ENCODE measurements at regions not wholly inside any gene's neighbourhood (a gene's known extent, or its start where the extent isn't known, plus 50 kb on each side); places are given as distances from the start of the nearest gene placed in this dataset.

DNA sequence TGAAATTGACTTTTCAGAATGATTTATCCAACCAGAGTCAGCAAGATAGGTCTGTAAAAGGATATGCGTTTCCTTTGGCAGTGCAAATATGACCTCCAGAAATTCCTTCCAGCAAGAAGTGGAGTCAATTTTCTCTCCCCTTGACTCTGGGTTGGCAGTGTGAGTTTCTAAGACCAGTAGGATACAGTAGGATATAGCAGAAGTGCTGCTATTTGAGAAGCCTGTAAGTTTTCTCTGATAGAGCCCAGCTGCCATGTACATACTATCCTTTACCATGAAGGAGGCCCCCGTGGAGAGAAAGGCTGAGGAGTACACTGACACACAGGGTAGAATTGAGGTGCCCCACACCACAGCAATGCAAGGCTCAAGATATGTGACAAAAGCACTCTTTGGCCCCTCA, 409.1 kb upstream of the PDZRN3 start:
- TF ChIP-seq, protein P1, sequence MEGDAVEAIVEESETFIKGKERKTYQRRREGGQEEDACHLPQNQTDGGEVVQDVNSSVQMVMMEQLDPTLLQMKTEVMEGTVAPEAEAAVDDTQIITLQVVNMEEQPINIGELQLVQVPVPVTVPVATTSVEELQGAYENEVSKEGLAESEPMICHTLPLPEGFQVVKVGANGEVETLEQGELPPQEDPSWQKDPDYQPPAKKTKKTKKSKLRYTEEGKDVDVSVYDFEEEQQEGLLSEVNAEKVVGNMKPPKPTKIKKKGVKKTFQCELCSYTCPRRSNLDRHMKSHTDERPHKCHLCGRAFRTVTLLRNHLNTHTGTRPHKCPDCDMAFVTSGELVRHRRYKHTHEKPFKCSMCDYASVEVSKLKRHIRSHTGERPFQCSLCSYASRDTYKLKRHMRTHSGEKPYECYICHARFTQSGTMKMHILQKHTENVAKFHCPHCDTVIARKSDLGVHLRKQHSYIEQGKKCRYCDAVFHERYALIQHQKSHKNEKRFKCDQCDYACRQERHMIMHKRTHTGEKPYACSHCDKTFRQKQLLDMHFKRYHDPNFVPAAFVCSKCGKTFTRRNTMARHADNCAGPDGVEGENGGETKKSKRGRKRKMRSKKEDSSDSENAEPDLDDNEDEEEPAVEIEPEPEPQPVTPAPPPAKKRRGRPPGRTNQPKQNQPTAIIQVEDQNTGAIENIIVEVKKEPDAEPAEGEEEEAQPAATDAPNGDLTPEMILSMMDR (IDR thresholded peaks at IDR 0.05): no peak
- no peak for TF ChIP-seq EZH2 (IDR thresholded peaks at IDR 0.05)
- TF ChIP-seq EZH2phosphoT487 (IDR thresholded peaks at IDR 0.05): no peak

Measured in neural progenitor cell (in vitro differentiated cells).